ENCODE measurements at regions not wholly inside any gene's neighbourhood (a gene's known extent, or its start where the extent isn't known, plus 50 kb on each side); places are given as distances from the start of the nearest gene placed in this dataset.

GRCh38 chr5:67259548-67260215 is 63.1 kb upstream of the CD180 start:
- TF ChIP-seq EZH2 (IDR thresholded peaks at IDR 0.05): no peak
- TF ChIP-seq EZH2phosphoT487 (IDR thresholded peaks at IDR 0.05): no peak
- no peak for TF ChIP-seq CTCF (IDR thresholded peaks at IDR 0.05)
- Histone ChIP-seq H4K20me1 (ENCODE audit: low read depth) (no peaks in the 10 kb centered on the region), H3K27ac (no peak overlapping the region), H3K27me3 (no peaks in the 10 kb centered on the region), H3K9ac (no peak overlapping the region), H3K9me3 (ENCODE audit: low read depth) (no peaks in the 10 kb centered on the region), H3K4me3 (no peak overlapping the region), H3F3A (ENCODE audit: low read depth) (no peaks in the 10 kb centered on the region), H2AFZ (replicated peaks) (no peak overlapping the region), H3K4me1 (no peaks in the 10 kb centered on the region), H3K4me2 (no peak overlapping the region), H3K36me3 (no peaks in the 10 kb centered on the region), H3K79me2 (ENCODE audit: low read depth) (no peaks in the 10 kb centered on the region)
- Mint-ChIP-seq H3K4me1 (peaks cover 12% of the 10 kb centered on the region), H3K36me3 (peaks cover 5% of the 10 kb centered on the region), H3K27ac (no peak overlapping the region), H3K27me3 (ENCODE audit: insufficient read depth, low read depth) (peaks cover 3% of the 10 kb centered on the region), H3K4me3 (no peak overlapping the region), H3K9me3 (peaks cover 5% of the 10 kb centered on the region)
- DNase-seq (ENCODE audit: low spot score): no peak

- no peak for DNase-seq (ENCODE audit: low spot score)
- Mint-ChIP-seq H3K27me3 (ENCODE audit: insufficient read depth, low read depth) (peaks cover 3% of the 10 kb centered on the region), H3K4me1 (no peaks in the 10 kb centered on the region), H3K4me3 (no peak overlapping the region), H3K27ac (no peak overlapping the region), H3K36me3 (peaks cover 5% of the 10 kb centered on the region), H3K9me3 (peaks cover 13% of the 10 kb centered on the region)
- Histone ChIP-seq H3K4me3 (no peak overlapping the region), H3K36me3 (no peaks in the 10 kb centered on the region), H3K27me3 (no peaks in the 10 kb centered on the region), H3F3A (ENCODE audit: low read depth) (no peaks in the 10 kb centered on the region), H3K9me3 (ENCODE audit: low read depth) (no peaks in the 10 kb centered on the region), H2AFZ (replicated peaks) (no peak overlapping the region), H4K20me1 (ENCODE audit: low read depth) (no peaks in the 10 kb centered on the region), H3K9ac (no peak overlapping the region), H3K79me2 (ENCODE audit: low read depth) (no peaks in the 10 kb centered on the region), H3K4me2 (no peak overlapping the region), H3K27ac (no peak overlapping the region), H3K4me1 (no peaks in the 10 kb centered on the region)
- TF ChIP-seq EZH2phosphoT487 (IDR thresholded peaks at IDR 0.05): no peak
- TF ChIP-seq CTCF (IDR thresholded peaks at IDR 0.05): no peak
- TF ChIP-seq EZH2 (IDR thresholded peaks at IDR 0.05): no peak
Measured at GRCh38 chr5:67257500-67257899, 60.9 kb upstream of the CD180 start.

- no peak overlapping the region for H3K27ac ChIP-seq
- TF ChIP-seq CTCF (IDR thresholded peaks at IDR 0.05) (no peak), EZH2 (IDR thresholded peaks at IDR 0.05) (no peak), EZH2phosphoT487 (IDR thresholded peaks at IDR 0.05) (no peak)
- H3K4me2 ChIP-seq: no peak overlapping the region
- no peaks in the 10 kb centered on the region for H3F3A ChIP-seq (ENCODE audit: low read depth)
- no peak for DNase-seq (ENCODE audit: low spot score)
- no peaks in the 10 kb centered on the region for H3K79me2 ChIP-seq (ENCODE audit: low read depth)
- no peaks in the 10 kb centered on the region for H3K4me1 ChIP-seq
- no peak overlapping the region for H3K4me3 ChIP-seq
- Mint-ChIP-seq H3K4me3 (no peak overlapping the region), H3K36me3 (peaks cover 5% of the 10 kb centered on the region), H3K9me3 (peaks cover 17% of the 10 kb centered on the region), H3K27me3 (ENCODE audit: insufficient read depth, low read depth) (peaks cover 3% of the 10 kb centered on the region), H3K27ac (no peak overlapping the region), H3K4me1 (no peaks in the 10 kb centered on the region)
- H3K36me3 ChIP-seq: no peaks in the 10 kb centered on the region
- no peaks in the 10 kb centered on the region for H3K9me3 ChIP-seq (ENCODE audit: low read depth)
- no peaks in the 10 kb centered on the region for H4K20me1 ChIP-seq (ENCODE audit: low read depth)
- no peak overlapping the region for H2AFZ ChIP-seq (replicated peaks)
- no peaks in the 10 kb centered on the region for H3K27me3 ChIP-seq
- no peak overlapping the region for H3K9ac ChIP-seq
Measured at GRCh38 chr5:67257077-67257476, 60.5 kb upstream of the CD180 start.

Measured in neural progenitor cell (in vitro differentiated cells).